Activated naive CD4-positive, alpha-beta T cell treated with anti-CD3 and anti-CD28 coated beads, Interleukin-2, amount 10 ng/mL, durations not matched to agents 7 days and 5 days (primary cell): ENCODE measurements at regions not wholly inside any gene's neighbourhood (a gene's known extent, or its start where the extent isn't known, plus 50 kb on each side); places are given as distances from the start of the nearest gene placed in this dataset.
"Not testable (repeated sequence)": the region's sequence is repeated elsewhere in the genome, so short reads cannot be mapped to it uniquely, and the experiment has no call there.

Experiments used
- CTCF ChIA-PET: fragments of 350-600 bp; sonication (Branson Sonifier 250); formaldehyde crosslinking; loops from one replicate; lab custom pipeline; 2021; ENCODE audit warnings: antibody characterized with exemption; lab: Charles Lee
- DNase-seq: peaks from one replicate; pipeline ENCODE4 v3.0.0-alpha.2; 2020
- H3K27ac Mint-ChIP-seq: one replicate; pipeline ENCODE4 v1.8.0; 2021; ENCODE audit warnings: mild to moderate bottlenecking, moderate library complexity, mixed read lengths
- H3K27me3 Mint-ChIP-seq: one replicate; pipeline ENCODE4 v1.8.0; 2021; ENCODE audit warnings: mild to moderate bottlenecking, mixed read lengths
- H3K36me3 Mint-ChIP-seq: one replicate; pipeline ENCODE4 v1.8.0; 2021; ENCODE audit warnings: mixed read lengths
- H3K4me1 Mint-ChIP-seq: one replicate; pipeline ENCODE4 v1.8.0; 2021; ENCODE audit warnings: mixed read lengths
- H3K4me3 Mint-ChIP-seq: one replicate; pipeline ENCODE4 v1.8.0; 2021; ENCODE audit warnings: mild to moderate bottlenecking, moderate library complexity, mixed read lengths
- H3K9me3 Mint-ChIP-seq: one replicate; pipeline ENCODE4 v1.8.0; 2021; ENCODE audit warnings: mixed read lengths

- Mint-ChIP-seq H3K4me1 (no peaks in the 10 kb centered on the region), H3K36me3 (no peaks in the 10 kb centered on the region), H3K27ac (no peak overlapping the region), H3K9me3 (no peaks in the 10 kb centered on the region), H3K4me3 (no peak overlapping the region), H3K27me3 (no peaks in the 10 kb centered on the region)
- CTCF ChIA-PET = interaction anchor here (0.8 kb wide), 1 partner anchor 66 kb away, joined by 3 read pairs; no protein-coding TSS in a partner anchor
- no peak for DNase-seq
Observed at GRCh38 chr4:134936014-134936413, 734.4 kb upstream of the PABPC4L start.

- DNase-seq = no peak
- CTCF ChIA-PET = interaction anchor here (0.8 kb wide), 1 partner anchor 67 kb away, joined by 3 read pairs; no protein-coding TSS in a partner anchor
- H3K36me3 Mint-ChIP-seq = no peaks in the 10 kb centered on the region
Observed at GRCh38 chr4:134935320-134935719, 733.7 kb upstream of the PABPC4L start.

GRCh38 chr4:134934036-134934808 is 732.6 kb upstream of the PABPC4L start:
- no peak overlapping the region for H3K27ac Mint-ChIP-seq
- CTCF ChIA-PET = no interaction called here

More at GRCh38 chr4:134935320-134935719, 733.7 kb upstream of the PABPC4L start:
- no peak overlapping the region for H3K4me3 Mint-ChIP-seq
- no peaks in the 10 kb centered on the region for H3K27me3 Mint-ChIP-seq
- H3K9me3 Mint-ChIP-seq = no peaks in the 10 kb centered on the region
- no peak overlapping the region for H3K27ac Mint-ChIP-seq
- H3K4me1 Mint-ChIP-seq = no peaks in the 10 kb centered on the region

GRCh38 chr4:134915355-134915754 is 713.8 kb upstream of the PABPC4L start:
- Mint-ChIP-seq H3K36me3 (no peaks in the 10 kb centered on the region), H3K4me1 (no peaks in the 10 kb centered on the region), H3K27me3 (no peaks in the 10 kb centered on the region), H3K27ac (no peak overlapping the region), H3K4me3 (no peak overlapping the region), H3K9me3 (no peaks in the 10 kb centered on the region)
- CTCF ChIA-PET = no interaction called here
- DNase-seq = no peak

More at GRCh38 chr4:134934036-134934808, 732.6 kb upstream of the PABPC4L start:
- Mint-ChIP-seq H3K27me3 (no peaks in the 10 kb centered on the region), H3K9me3 (no peaks in the 10 kb centered on the region), H3K36me3 (no peaks in the 10 kb centered on the region), H3K4me3 (no peak overlapping the region), H3K4me1 (no peaks in the 10 kb centered on the region)
- no peak for DNase-seq

GRCh38 chr4:134914250-134914649 is 712.7 kb upstream of the PABPC4L start:
- DNase-seq, H3K27me3 Mint-ChIP-seq, H3K36me3 Mint-ChIP-seq, CTCF ChIA-PET, H3K9me3 Mint-ChIP-seq, H3K4me1 Mint-ChIP-seq, H3K4me3 Mint-ChIP-seq, H3K27ac Mint-ChIP-seq: not testable (repeated sequence)

GRCh38 chr4:134911941-134912340 is 710.4 kb upstream of the PABPC4L start:
- Mint-ChIP-seq H3K27ac (no peak overlapping the region), H3K4me3 (no peak overlapping the region), H3K27me3 (no peaks in the 10 kb centered on the region), H3K36me3 (no peaks in the 10 kb centered on the region), H3K4me1 (no peaks in the 10 kb centered on the region), H3K9me3 (no peaks in the 10 kb centered on the region)
- CTCF ChIA-PET = no interaction called here
- no peak for DNase-seq

GRCh38 chr4:134906404-134907023 is 704.9 kb upstream of the PABPC4L start:
- no peaks in the 10 kb centered on the region for H3K4me1 Mint-ChIP-seq
- no peak overlapping the region for H3K4me3 Mint-ChIP-seq
- no peak for DNase-seq
- H3K27ac Mint-ChIP-seq = no peak overlapping the region
- H3K36me3 Mint-ChIP-seq = no peaks in the 10 kb centered on the region
- no peaks in the 10 kb centered on the region for H3K27me3 Mint-ChIP-seq
- peaks cover 2% of the 10 kb centered on the region for H3K9me3 Mint-ChIP-seq
- CTCF ChIA-PET = no interaction called here

- CTCF ChIA-PET = no interaction called here
- H3K36me3 Mint-ChIP-seq = no peaks in the 10 kb centered on the region
- no peaks in the 10 kb centered on the region for H3K27me3 Mint-ChIP-seq
- no peak overlapping the region for H3K4me3 Mint-ChIP-seq
- H3K9me3 Mint-ChIP-seq = peaks cover 5% of the 10 kb centered on the region
- no peaks in the 10 kb centered on the region for H3K4me1 Mint-ChIP-seq
- H3K27ac Mint-ChIP-seq = no peak overlapping the region
- DNase-seq = no peak
Observed at GRCh38 chr4:134905061-134905460, 703.5 kb upstream of the PABPC4L start.

- Mint-ChIP-seq H3K9me3 (peaks cover 2% of the 10 kb centered on the region), H3K4me1 (no peaks in the 10 kb centered on the region), H3K4me3 (no peak overlapping the region), H3K27me3 (no peaks in the 10 kb centered on the region), H3K27ac (no peak overlapping the region), H3K36me3 (no peaks in the 10 kb centered on the region)
- CTCF ChIA-PET = no interaction called here
- no peak for DNase-seq
Observed at GRCh38 chr4:134888156-134888555, 686.6 kb upstream of the PABPC4L start.

- Mint-ChIP-seq H3K4me1 (no peaks in the 10 kb centered on the region), H3K9me3 (peaks cover 2% of the 10 kb centered on the region), H3K27ac (no peak overlapping the region), H3K36me3 (no peaks in the 10 kb centered on the region), H3K27me3 (no peaks in the 10 kb centered on the region), H3K4me3 (no peak overlapping the region)
- DNase-seq = no peak
- CTCF ChIA-PET = no interaction called here
Observed at GRCh38 chr4:134885436-134885835, 683.8 kb upstream of the PABPC4L start.

- Mint-ChIP-seq H3K27ac (no peak overlapping the region), H3K9me3 (peaks cover 2% of the 10 kb centered on the region), H3K4me3 (no peak overlapping the region), H3K36me3 (no peaks in the 10 kb centered on the region), H3K4me1 (no peaks in the 10 kb centered on the region), H3K27me3 (no peaks in the 10 kb centered on the region)
- DNase-seq = no peak
- CTCF ChIA-PET = no interaction called here
Observed at GRCh38 chr4:134883831-134884449, 682.4 kb upstream of the PABPC4L start.

GRCh38 chr4:134879019-134879418 is 677.4 kb upstream of the PABPC4L start:
- DNase-seq = no peak
- H3K4me1 Mint-ChIP-seq = no peaks in the 10 kb centered on the region
- H3K27me3 Mint-ChIP-seq = no peaks in the 10 kb centered on the region
- H3K9me3 Mint-ChIP-seq = peaks cover 2% of the 10 kb centered on the region
- H3K27ac Mint-ChIP-seq = no peak overlapping the region
- H3K36me3 Mint-ChIP-seq = no peaks in the 10 kb centered on the region
- H3K4me3 Mint-ChIP-seq = no peak overlapping the region
- CTCF ChIA-PET = no interaction called here

- H3K4me1 Mint-ChIP-seq = no peaks in the 10 kb centered on the region
- peaks cover 6% of the 10 kb centered on the region for H3K9me3 Mint-ChIP-seq
- no peak for DNase-seq
- H3K27me3 Mint-ChIP-seq = no peaks in the 10 kb centered on the region
- CTCF ChIA-PET = no interaction called here
- H3K36me3 Mint-ChIP-seq = no peaks in the 10 kb centered on the region
- no peak overlapping the region for H3K4me3 Mint-ChIP-seq
- no peak overlapping the region for H3K27ac Mint-ChIP-seq
Observed at GRCh38 chr4:134867027-134867426, 665.4 kb upstream of the PABPC4L start.

GRCh38 chr4:134865675-134866074 is 664.1 kb upstream of the PABPC4L start:
- Mint-ChIP-seq H3K9me3 (peaks cover 6% of the 10 kb centered on the region), H3K27me3 (no peaks in the 10 kb centered on the region), H3K4me3 (no peak overlapping the region), H3K36me3 (no peaks in the 10 kb centered on the region), H3K27ac (no peak overlapping the region), H3K4me1 (no peaks in the 10 kb centered on the region)
- DNase-seq = no peak
- CTCF ChIA-PET = no interaction called here

GRCh38 chr4:134862116-134862515 is 660.5 kb upstream of the PABPC4L start:
- Mint-ChIP-seq H3K4me3 (no peak overlapping the region), H3K9me3 (peaks cover 3% of the 10 kb centered on the region), H3K27ac (no peak overlapping the region), H3K36me3 (no peaks in the 10 kb centered on the region), H3K4me1 (no peaks in the 10 kb centered on the region), H3K27me3 (no peaks in the 10 kb centered on the region)
- no peak for DNase-seq
- CTCF ChIA-PET = no interaction called here
